AML-193 (cell line): ENCODE measurements at regions not wholly inside any gene's neighbourhood (a gene's known extent, or its start where the extent isn't known, plus 50 kb on each side); places are given as distances from the start of the nearest gene placed in this dataset.
"Not testable (repeated sequence)": the region's sequence is repeated elsewhere in the genome, so short reads cannot be mapped to it uniquely, and the experiment has no call there.

Experiments used
- DNase-seq, 2 experiments: peaks; one replicate each; lab custom pipeline; 2025; lab: John Stamatoyannopoulos, UW

GRCh38 chr3:107468782-107469181 lies 54.0 kb upstream of the BBX start:
- DNase-seq: no peak

DNA sequence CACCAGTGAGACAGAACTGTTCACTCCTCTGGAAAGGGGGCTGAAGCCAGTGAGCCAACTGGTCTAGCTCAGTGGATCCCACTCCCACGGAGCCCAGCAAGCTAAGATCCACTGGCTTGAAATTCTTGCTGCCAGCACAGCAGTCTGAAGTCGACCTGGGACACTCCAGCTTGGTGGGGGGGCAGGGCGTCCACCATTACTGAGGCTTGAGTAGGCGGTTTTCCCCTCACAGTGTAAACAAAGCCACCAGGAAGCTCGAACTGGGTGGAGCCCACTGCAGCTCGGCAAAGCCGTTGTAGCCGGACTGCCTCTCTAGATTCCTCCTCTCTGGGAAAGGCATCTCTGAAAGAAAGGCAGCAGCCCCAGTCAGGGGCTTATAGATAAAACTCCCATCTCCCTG lies 52.3 kb upstream of the BBX start:
- DNase-seq: not testable (repeated sequence)
